ENCODE measurements at regions not wholly inside any gene's neighbourhood (a gene's known extent, or its start where the extent isn't known, plus 50 kb on each side); places are given as distances from the start of the nearest gene placed in this dataset.

GRCh38 chr10:92757711-92758104, 68.0 kb downstream of the HHEX start:
- no peak for TF ChIP-seq CTCF (IDR thresholded peaks at IDR 0.05)
- TF ChIP-seq POLR2A (IDR thresholded peaks at IDR 0.05), result no peak

Measured in uterus (tissue), 2 donors.